HG02642 (cell line): ENCODE measurements at regions not wholly inside any gene's neighbourhood (a gene's known extent, or its start where the extent isn't known, plus 50 kb on each side); places are given as distances from the start of the nearest gene placed in this dataset.
"Not testable (repeated sequence)": the region's sequence is repeated elsewhere in the genome, so short reads cannot be mapped to it uniquely, and the experiment has no call there.

Experiments used
- ATAC-seq: cut with Tn5 transposase; IDR thresholded peaks from one replicate; pipeline ENCODE4 v1.9.1; 2021; ENCODE audit warnings: mild to moderate bottlenecking; ENCODE audit not compliant: unreplicated experiment, poor library complexity

DNA sequence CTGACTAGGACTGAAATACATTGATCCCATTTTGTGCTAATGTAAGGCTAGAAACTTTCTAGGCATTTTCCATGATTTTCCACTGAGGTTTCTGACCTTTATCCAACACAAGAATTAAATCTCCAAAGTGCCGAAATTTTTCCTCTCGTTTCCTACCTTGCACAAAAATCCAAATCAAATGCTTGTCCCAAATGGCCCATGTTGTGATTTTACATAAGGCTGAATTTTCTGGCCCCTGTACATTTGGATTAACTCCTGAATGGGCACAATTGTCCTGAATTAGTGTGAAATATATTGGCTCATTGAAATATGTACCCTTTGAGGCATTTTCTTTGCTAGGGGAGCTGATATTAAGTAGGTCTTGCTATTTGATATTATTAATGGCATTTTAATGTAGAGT lies 105.6 kb upstream of the CBLB start:
- no peak for ATAC-seq

DNA sequence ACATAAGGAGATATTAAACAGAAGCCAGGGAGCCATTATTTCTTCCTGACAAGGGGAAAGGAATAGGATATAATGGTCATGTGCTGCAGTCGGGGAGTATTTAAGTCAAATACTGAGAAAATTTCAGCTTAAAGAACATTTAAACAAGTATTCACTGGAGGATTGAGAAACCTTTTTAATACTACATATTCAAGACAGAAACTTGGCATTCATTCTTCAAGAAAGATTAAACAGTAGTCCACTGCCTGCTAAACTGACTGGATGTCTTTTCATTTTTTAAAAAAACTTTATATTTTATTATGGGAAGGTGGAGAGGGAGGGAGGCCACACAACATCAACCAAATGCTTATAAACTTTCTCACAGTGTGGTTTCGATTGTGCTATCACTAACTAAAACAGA lies 107.4 kb upstream of the CBLB start:
- no peak for ATAC-seq

DNA sequence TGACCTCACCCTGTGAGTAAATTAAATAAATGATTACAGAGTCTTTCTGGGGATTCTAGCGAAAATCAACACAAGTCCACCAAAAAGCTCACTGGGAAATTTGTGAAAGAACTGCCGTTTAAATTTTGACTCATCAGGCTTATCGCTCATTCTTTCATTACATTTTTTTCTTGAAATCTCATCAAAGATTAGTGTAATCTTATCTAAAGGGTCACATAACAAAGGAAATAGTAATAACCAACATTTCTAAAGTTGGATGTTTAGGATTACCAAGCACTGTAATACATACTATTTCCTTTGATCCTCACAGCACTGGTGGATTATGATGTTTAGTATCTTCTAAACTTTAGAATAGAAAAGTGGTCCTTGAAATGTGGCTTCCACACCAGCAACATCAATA lies 111.1 kb upstream of the CBLB start:
- no peak for ATAC-seq

- ATAC-seq = no peak
Measured at GRCh38 chr3:105982207-105982606, 113.4 kb upstream of the CBLB start.

- no peak for ATAC-seq
Measured at GRCh38 chr3:105984837-105985236, 116.0 kb upstream of the CBLB start.

DNA sequence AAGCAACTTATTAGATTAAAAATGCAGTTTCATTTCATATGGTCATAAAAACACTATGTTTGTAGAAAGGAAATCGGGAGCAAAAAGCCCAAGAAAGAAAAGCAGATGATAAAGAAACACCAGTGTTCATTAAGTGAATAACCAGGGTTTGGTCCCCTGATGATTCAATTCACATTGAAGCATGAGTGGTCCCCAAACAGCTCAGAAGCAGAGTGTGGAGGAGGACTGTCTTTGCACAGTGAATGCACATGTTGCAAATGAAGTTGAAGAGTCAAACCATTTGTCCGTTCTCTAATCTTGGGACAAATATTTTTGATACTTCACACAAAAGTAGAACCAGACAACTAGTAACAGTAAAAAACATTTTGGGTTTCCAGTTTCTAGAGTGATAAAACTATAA lies 117.5 kb upstream of the CBLB start:
- ATAC-seq = not testable (repeated sequence)

DNA sequence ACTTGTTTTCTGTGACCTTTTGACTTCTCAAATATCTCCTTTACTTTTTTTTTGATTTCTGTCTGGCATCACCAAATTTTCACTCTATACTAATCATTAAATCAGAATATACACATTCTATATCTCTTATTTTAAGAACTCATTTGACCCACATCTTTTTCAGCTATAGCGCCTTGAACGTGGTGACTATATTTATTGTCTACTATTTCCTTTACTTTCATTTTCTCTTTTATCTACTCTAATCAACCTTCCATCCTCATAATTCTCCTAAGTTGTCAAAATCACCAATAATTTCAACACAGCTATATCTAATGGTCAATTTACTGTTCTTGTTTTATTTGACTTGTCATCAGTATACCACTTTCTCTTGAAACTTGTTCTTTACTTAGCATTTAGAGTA lies 119.0 kb upstream of the CBLB start:
- ATAC-seq = no peak

- ATAC-seq = no peak
Measured at GRCh38 chr3:105988540-105989212, 119.9 kb upstream of the CBLB start.

DNA sequence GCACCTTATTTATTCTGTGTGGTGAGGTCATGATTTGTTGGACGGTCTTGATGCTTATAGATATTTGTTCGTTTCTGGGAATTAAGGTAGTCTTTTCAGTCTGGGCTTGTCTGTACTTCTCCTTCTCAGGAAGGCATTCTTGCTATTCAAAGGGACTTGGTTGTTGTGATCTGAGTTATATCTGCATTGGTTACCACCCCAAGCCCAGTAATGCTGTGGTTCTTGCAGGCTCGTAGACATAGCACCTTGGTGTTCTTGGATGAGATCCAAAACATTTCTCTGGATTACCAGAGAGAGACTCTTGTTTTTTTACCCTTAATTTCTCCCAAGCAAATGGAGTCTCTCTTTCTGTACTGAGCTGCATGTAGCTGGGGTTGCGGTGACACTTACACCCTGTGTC lies 128.0 kb upstream of the CBLB start:
- no peak for ATAC-seq

GRCh38 chr3:105997466-105997799 lies 128.6 kb upstream of the CBLB start:
- no peak for ATAC-seq

- ATAC-seq = no peak
Measured at GRCh38 chr3:105997800-105998526, 129.2 kb upstream of the CBLB start.

GRCh38 chr3:105999856-106000255 lies 131.0 kb upstream of the CBLB start:
- ATAC-seq = no peak

- no peak for ATAC-seq
Measured at GRCh38 chr3:106001923-106002322, 133.1 kb upstream of the CBLB start.

DNA sequence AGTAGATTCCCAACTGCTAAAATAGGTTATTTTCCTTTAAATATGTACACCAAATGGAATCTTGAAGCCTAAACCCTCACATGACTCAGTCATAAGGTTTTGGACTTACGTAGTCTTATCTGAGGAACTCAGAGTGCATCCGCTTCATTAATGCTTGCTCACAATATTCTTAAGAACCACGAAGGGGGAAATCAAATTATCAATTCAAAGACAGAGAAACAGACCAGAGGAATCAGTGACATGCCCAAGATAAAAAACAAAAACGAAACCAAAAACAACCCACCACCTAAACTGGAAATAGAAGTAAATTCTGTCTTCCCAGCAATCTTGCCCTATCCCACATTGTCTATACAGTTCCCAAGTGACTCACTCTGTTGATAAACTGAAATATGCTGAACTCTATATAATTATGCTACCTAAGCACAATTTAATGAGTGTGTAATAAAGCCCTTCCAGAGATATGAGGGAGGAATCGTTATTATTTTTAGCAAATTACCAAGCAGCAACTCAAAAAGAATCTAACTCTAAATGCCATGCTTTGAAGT lies 135.4 kb upstream of the CBLB start:
- no peak for ATAC-seq

GRCh38 chr3:106004826-106005225 lies 136.0 kb upstream of the CBLB start:
- no peak for ATAC-seq

DNA sequence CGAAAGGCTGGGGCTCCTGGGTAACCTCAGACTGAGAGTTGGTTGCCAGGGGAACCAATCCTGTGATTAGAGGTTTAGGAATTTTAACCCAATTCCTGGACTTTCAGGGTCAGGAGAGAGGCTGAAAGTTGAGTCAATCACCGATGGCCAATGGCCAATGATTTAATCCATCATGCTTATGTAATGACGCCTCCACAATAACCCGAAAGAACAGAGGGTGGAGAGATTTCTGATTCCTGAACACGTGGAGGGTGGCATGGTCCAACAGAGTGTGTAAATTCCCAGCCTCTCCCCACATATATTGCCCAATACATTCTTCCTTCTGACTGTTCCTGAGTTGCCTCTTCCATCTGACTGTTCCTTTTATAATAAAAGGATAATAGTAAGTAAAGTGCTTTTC lies 137.2 kb upstream of the CBLB start:
- no peak for ATAC-seq

DNA sequence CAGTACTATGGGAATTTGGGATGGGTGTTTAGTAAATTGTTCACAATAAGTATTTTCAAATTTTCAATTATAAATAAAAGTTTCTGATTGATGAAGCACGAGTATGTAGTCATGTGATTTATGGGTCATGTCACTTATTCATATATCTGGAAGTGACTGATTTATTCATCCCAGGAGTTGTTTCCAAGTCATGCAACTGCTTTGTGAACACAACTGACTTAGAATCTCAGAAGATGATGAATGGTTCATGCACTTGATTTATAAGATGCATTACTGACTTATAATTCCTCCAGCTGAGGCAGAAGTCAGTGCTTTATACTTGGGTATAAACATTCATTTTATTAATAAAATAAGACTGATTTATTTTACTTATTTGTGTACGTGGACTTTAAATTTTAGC lies 137.8 kb upstream of the CBLB start:
- ATAC-seq = no peak

DNA sequence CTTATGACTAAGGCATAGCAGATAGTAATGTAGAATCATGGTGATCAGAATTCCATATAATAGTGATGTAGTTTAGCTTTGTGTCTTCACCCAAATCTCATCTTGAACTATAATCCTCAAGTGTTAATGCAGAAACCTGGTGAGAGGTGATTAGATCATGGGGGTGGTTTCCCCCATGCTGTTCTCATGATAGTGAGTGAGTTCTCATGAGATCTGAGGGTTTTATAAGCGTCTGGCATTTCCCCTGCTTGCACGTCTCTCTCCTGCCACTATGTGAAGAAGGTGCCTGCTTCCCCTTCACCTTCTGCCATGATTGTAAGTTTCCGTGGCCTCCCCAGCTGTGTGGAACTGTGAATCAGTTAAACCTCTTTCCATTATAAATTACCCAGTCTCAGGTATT lies 138.7 kb upstream of the CBLB start:
- ATAC-seq = no peak

DNA sequence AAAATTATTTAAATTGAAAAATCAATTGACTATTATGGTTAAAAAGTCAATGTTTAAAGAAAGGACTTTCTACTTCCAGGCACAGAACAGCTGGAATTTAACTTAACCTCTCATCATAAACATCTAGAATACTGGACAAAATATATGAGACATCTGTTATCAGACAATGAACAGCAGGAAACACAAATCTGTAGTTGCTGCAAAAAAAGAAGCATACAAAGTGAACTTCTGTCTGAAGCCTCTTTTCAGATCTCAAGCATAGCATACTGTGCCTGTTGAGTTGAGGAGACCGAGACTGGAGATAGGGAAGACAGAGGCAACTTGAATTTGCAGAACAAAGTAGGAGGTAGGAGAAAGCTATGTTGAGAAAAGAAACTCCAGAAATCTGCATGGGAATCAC lies 140.0 kb upstream of the CBLB start:
- no peak for ATAC-seq

DNA sequence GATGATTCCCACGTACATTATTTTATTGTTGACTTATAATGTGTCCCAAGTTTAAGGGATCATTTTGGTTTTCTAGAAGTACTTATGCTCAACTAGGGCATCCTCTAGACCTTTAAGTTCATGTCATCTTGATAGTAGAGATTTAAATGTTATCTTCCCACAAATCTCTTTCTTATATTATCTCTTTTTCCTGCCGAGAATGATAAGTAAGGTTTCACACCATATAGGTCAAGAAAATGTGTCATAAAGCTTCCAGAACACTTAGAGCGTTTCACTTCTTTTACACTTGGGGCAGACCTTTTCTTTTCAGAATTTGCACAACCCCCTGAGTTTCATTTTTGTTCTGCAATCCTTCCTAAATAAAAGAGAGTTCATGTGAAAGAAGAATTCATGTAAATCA lies 142.0 kb upstream of the CBLB start:
- no peak for ATAC-seq

- ATAC-seq = no peak
Measured at GRCh38 chr3:106013971-106014370, 145.2 kb upstream of the CBLB start.

GRCh38 chr3:106014518-106014917 lies 145.7 kb upstream of the CBLB start:
- ATAC-seq = no peak
